Thyroid gland (tissue), 4 donors: ENCODE measurements at regions not wholly inside any gene's neighbourhood (a gene's known extent, or its start where the extent isn't known, plus 50 kb on each side); places are given as distances from the start of the nearest gene placed in this dataset.

Experiments used
- CTCF ChIP-seq, 6 experiments: fragments of 200-600 bp in 3 of 6; fragments of 450-650 bp in 3 of 6; sonication (generic) in 3 of 6; IDR thresholded peaks; one replicate each; pipeline ENCODE4 v1.5.1; 2016 to 2019; ENCODE audit warnings: antibody characterized with exemption in 6 of 6, mild to moderate bottlenecking in 2 of 6, inconsistent platforms in 1 of 6, moderate library complexity in 1 of 6
- POLR2A ChIP-seq, 2 donors: fragments of 450-650 bp; IDR thresholded peaks; one replicate each; pipeline ENCODE4 v1.6.1; 2017; ENCODE audit warnings: antibody characterized with exemption in 2 of 2, mild to moderate bottlenecking in 2 of 2, moderate library complexity in 1 of 2

GRCh38 chr9:104429031-104429546 is 75.0 kb upstream of the OR13F1 start:
- TF ChIP-seq CTCF (IDR thresholded peaks at IDR 0.05): no peak
- no peak for TF ChIP-seq POLR2A (IDR thresholded peaks at IDR 0.05)
